ENCODE measurements at regions not wholly inside any gene's neighbourhood (a gene's known extent, or its start where the extent isn't known, plus 50 kb on each side); places are given as distances from the start of the nearest gene placed in this dataset.

DNA sequence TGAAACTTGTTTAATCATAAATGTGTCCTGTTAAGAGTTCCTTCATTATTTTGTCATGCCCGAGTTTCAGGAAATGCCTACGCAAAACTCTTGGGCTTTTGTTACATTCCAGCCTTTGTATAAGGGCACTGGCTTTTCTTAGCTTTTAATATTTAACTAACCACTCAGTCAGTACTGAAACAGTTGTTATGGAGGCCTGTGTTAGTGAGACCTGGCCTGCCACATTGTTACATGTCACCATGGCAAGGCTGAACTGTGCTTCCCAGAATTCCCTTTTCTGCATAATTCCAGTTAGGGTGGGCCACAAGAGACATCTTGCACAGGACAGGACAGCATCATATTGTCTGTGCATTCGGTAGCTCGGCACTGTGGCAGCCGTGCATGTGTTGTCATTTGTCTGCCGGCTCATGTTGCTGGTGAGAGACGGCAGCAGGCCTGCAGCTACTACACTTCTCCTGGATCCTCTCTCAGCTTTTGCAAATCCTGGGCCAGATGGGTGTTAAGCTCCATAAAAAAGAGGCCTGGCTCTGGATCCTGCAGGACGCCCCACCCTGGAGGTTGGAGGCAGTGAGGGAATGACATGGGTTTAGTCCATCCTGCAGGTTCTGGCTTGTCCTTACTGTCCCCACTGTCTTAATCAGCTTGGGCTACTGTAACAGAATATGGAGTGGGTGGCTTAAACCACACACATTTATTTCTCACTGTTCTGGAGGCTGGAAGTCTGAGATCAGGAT lies 128.8 kb upstream of the DTNBP1 start:
- TF ChIP-seq EZH2 (IDR thresholded peaks at IDR 0.05; ENCODE audit: insufficient read depth, poor library complexity, severe bottlenecking): no peak
- TF ChIP-seq EZH2phosphoT487 (IDR thresholded peaks at IDR 0.05; ENCODE audit: insufficient read depth, low read depth): no peak

Data from GM23248 (cell line).